Upper lobe of left lung (tissue), 6 donors: ENCODE measurements at regions not wholly inside any gene's neighbourhood (a gene's known extent, or its start where the extent isn't known, plus 50 kb on each side); places are given as distances from the start of the nearest gene placed in this dataset.

Experiments
- ATAC-seq, 2 donors: fragments of 200-7000 bp; cut with Tn5 transposase; one replicate each; pipeline ENCODE4 v1.9.1; 2022; ENCODE audit warnings: mild to moderate bottlenecking in 2 of 2, moderate library complexity in 2 of 2; ENCODE audit not compliant: low FRiP score in 2 of 2
- DNase-seq, 2 donors: peaks; one replicate each; pipeline ENCODE4 v3.0.0-alpha.2; 2019 to 2020
- H3K27ac ChIP-seq, 4 donors: fragments of 200-600 bp; sonication (generic); one replicate each; pipeline ENCODE4 v1.5.1; 2016 to 2019
- H3K27me3 ChIP-seq, 4 donors: fragments of 200-600 bp; sonication (generic); one replicate each; pipeline ENCODE4 v1.5.1; 2017 to 2019
- H3K36me3 ChIP-seq, 4 donors: fragments of 200-600 bp; sonication (generic); one replicate each; pipeline ENCODE4 v1.5.1; 2016 to 2019
- H3K4me1 ChIP-seq, 4 donors: fragments of 200-600 bp; sonication (generic); one replicate each; pipeline ENCODE4 v1.5.1; 2018 to 2019
- H3K4me3 ChIP-seq, 4 donors: fragments of 200-600 bp; sonication (generic); one replicate each; pipeline ENCODE4 v1.5.1; 2017 to 2019; ENCODE audit warnings: mild to moderate bottlenecking in 2 of 4, moderate library complexity in 1 of 4
- H3K9me3 ChIP-seq, 4 donors: fragments of 200-600 bp; sonication (generic); one replicate each; pipeline ENCODE4 v1.5.1; 2018 to 2019
- CTCF ChIP-seq, 6 experiments: fragments of 450-650 bp in 4 of 6; fragments of 200-600 bp in 2 of 6; sonication (generic) in 2 of 6; IDR thresholded peaks; one replicate each; pipeline ENCODE4 v1.5.1; 2016 to 2019; ENCODE audit warnings: antibody characterized with exemption in 6 of 6
- EP300 ChIP-seq, 4 donors: sonication (generic); formaldehyde crosslinking; IDR thresholded peaks; one replicate each; pipeline ENCODE4 v1.5.1; 2017; ENCODE audit warnings: antibody characterized with exemption in 4 of 4, control low read depth in 2 of 4
- POLR2A ChIP-seq, 4 donors: fragments of 450-650 bp; IDR thresholded peaks; one replicate each; pipeline ENCODE4 v1.5.1; 2016 to 2017; ENCODE audit warnings: antibody characterized with exemption in 4 of 4, mild to moderate bottlenecking in 2 of 4
- POLR2AphosphoS5 ChIP-seq, 2 donors: sonication (generic); formaldehyde crosslinking; IDR thresholded peaks; one replicate each; pipeline ENCODE4 v1.5.1; 2017; ENCODE audit warnings: antibody characterized with exemption in 2 of 2
- WGBS, 2 donors: methylation state at CpG; one replicate each; pipeline ENCODE4 v1.1.5; 2017 to 2018; 5-methylcytosine and 5-hydroxymethylcytosine counted together
- donor health status: DM: no; HTN: no; CAD: no; lungs with moderate emphysema.
- donor health status: DM: no; HTN: yes; CAD: no; lungs with severe emphysema.

GRCh38 chr2:115939902-115940301, 1497.5 kb downstream of the DPP10 start:
- ATAC-seq: no peak
- no peak for DNase-seq
- TF ChIP-seq POLR2A (IDR thresholded peaks at IDR 0.05): no peak
- TF ChIP-seq CTCF (IDR thresholded peaks at IDR 0.05): no peak
- TF ChIP-seq POLR2AphosphoS5 (IDR thresholded peaks at IDR 0.05): no peak
- TF ChIP-seq EP300 (IDR thresholded peaks at IDR 0.05): no peak
- H3K36me3 ChIP-seq: no peaks in the 10 kb centered on the region
- WGBS, 2 donors: 77 to 79% methylated on average over 3 of the region's 3 CpGs
- H3K27ac ChIP-seq: no peak overlapping the region
- H3K27me3 ChIP-seq: no peaks in the 10 kb centered on the region
- H3K4me3 ChIP-seq: no peak overlapping the region
- no peaks in the 10 kb centered on the region for H3K4me1 ChIP-seq
- H3K9me3 ChIP-seq: no peaks in the 10 kb centered on the region

GRCh38 chr2:115942800-115943199, 1500.4 kb downstream of the DPP10 start:
- TF ChIP-seq EP300 (IDR thresholded peaks at IDR 0.05) (no peak), CTCF (IDR thresholded peaks at IDR 0.05) (no peak), POLR2AphosphoS5 (IDR thresholded peaks at IDR 0.05) (no peak), POLR2A (IDR thresholded peaks at IDR 0.05) (no peak)

GRCh38 chr2:115946341-115946740, 1503.9 kb downstream of the DPP10 start:
- Histone ChIP-seq H3K4me3 (no peak overlapping the region), H3K4me1 (no peaks in the 10 kb centered on the region), H3K9me3 (no peaks in the 10 kb centered on the region), H3K27ac (no peak overlapping the region), H3K27me3 (no peaks in the 10 kb centered on the region), H3K36me3 (no peaks in the 10 kb centered on the region)
- ATAC-seq: no peak
- no peak for TF ChIP-seq POLR2A (IDR thresholded peaks at IDR 0.05)
- no peak for TF ChIP-seq EP300 (IDR thresholded peaks at IDR 0.05)
- no peak for TF ChIP-seq POLR2AphosphoS5 (IDR thresholded peaks at IDR 0.05)
- TF ChIP-seq CTCF (IDR thresholded peaks at IDR 0.05): no peak
- DNase-seq: no peak
- 77 to 81% methylated on average over 1 of the region's 1 CpG for WGBS, 2 donors

More at GRCh38 chr2:115942800-115943199, 1500.4 kb downstream of the DPP10 start:
- H3K27ac ChIP-seq: no peak overlapping the region
- no peaks in the 10 kb centered on the region for H3K36me3 ChIP-seq
- H3K9me3 ChIP-seq: no peaks in the 10 kb centered on the region
- H3K4me3 ChIP-seq: no peak overlapping the region
- H3K27me3 ChIP-seq: no peaks in the 10 kb centered on the region
- H3K4me1 ChIP-seq: no peaks in the 10 kb centered on the region
- DNase-seq (no peak), ATAC-seq (no peak)
- 55 to 69% methylated on average over 5 of the region's 5 CpGs for WGBS, 2 donors

- Histone ChIP-seq H3K4me1 (no peaks in the 10 kb centered on the region), H3K4me3 (no peak overlapping the region), H3K27ac (no peak overlapping the region), H3K27me3 (no peaks in the 10 kb centered on the region), H3K9me3 (no peaks in the 10 kb centered on the region), H3K36me3 (no peaks in the 10 kb centered on the region)
- DNase-seq (no peak), ATAC-seq (no peak)
- 69 to 78% methylated on average over 2 of the region's 2 CpGs for WGBS, 2 donors
- TF ChIP-seq CTCF (IDR thresholded peaks at IDR 0.05) (no peak), POLR2A (IDR thresholded peaks at IDR 0.05) (no peak), POLR2AphosphoS5 (IDR thresholded peaks at IDR 0.05) (no peak), EP300 (IDR thresholded peaks at IDR 0.05) (no peak)
Observed at GRCh38 chr2:115946891-115947290, 1504.5 kb downstream of the DPP10 start.

GRCh38 chr2:115976916-115977315, 1534.5 kb downstream of the DPP10 start:
- no peak overlapping the region for H3K27ac ChIP-seq
- TF ChIP-seq POLR2AphosphoS5 (IDR thresholded peaks at IDR 0.05) (no peak), POLR2A (IDR thresholded peaks at IDR 0.05) (no peak), CTCF (IDR thresholded peaks at IDR 0.05) (no peak), EP300 (IDR thresholded peaks at IDR 0.05) (no peak)
- DNase-seq: no peak
- H3K27me3 ChIP-seq: no peaks in the 10 kb centered on the region
- 7 to 21% methylated on average over 1 of the region's 1 CpG for WGBS, 2 donors
- ATAC-seq: no peak
- no peaks in the 10 kb centered on the region for H3K9me3 ChIP-seq
- H3K36me3 ChIP-seq: no peaks in the 10 kb centered on the region
- H3K4me1 ChIP-seq: no peaks in the 10 kb centered on the region
- no peak overlapping the region for H3K4me3 ChIP-seq
